LHCN-M2 (cell line): ENCODE measurements at regions not wholly inside any gene's neighbourhood (a gene's known extent, or its start where the extent isn't known, plus 50 kb on each side); places are given as distances from the start of the nearest gene placed in this dataset.

Source experiments
- DNase-seq: peaks from one replicate; pipeline ENCODE4 v3.0.0-alpha.2; 2012; ENCODE audit warnings: low read depth

GRCh38 chr2:76320716-76321115, 610.0 kb upstream of the GCFC2 start:
- DNase-seq = no peak

- DNase-seq = no peak
Measured at GRCh38 chr2:76318848-76319360, 608.2 kb upstream of the GCFC2 start.

GRCh38 chr2:76316691-76317090, 606.0 kb upstream of the GCFC2 start:
- DNase-seq = no peak

- no peak for DNase-seq
Measured at GRCh38 chr2:76314271-76315020, 603.7 kb upstream of the GCFC2 start.

- no peak for DNase-seq
Measured at GRCh38 chr2:76312236-76312635, 601.5 kb upstream of the GCFC2 start.

GRCh38 chr2:76311728-76312127, 601.0 kb upstream of the GCFC2 start:
- no peak for DNase-seq

GRCh38 chr2:76310894-76311633, 600.3 kb upstream of the GCFC2 start:
- no peak for DNase-seq

- DNase-seq = no peak
Measured at GRCh38 chr2:76307495-76307894, 596.8 kb upstream of the GCFC2 start.

- DNase-seq = no peak
Measured at GRCh38 chr2:76298041-76298440, 587.3 kb upstream of the GCFC2 start.

- DNase-seq = no peak
Measured at GRCh38 chr2:76296438-76296837, 585.7 kb upstream of the GCFC2 start.

GRCh38 chr2:76295762-76296161, 585.0 kb upstream of the GCFC2 start:
- no peak for DNase-seq

GRCh38 chr2:76288598-76288997, 577.9 kb upstream of the GCFC2 start:
- DNase-seq = no peak

- no peak for DNase-seq
Measured at GRCh38 chr2:76288146-76288545, 577.4 kb upstream of the GCFC2 start.

- no peak for DNase-seq
Measured at GRCh38 chr2:76283350-76283749, 572.6 kb upstream of the GCFC2 start.

GRCh38 chr2:76281156-76281841, 570.6 kb upstream of the GCFC2 start:
- no peak for DNase-seq

GRCh38 chr2:76280686-76281085, 570.0 kb upstream of the GCFC2 start:
- DNase-seq = no peak

GRCh38 chr2:76279142-76279541, 568.4 kb upstream of the GCFC2 start:
- DNase-seq = no peak

GRCh38 chr2:76275788-76276187, 565.1 kb upstream of the GCFC2 start:
- no peak for DNase-seq

GRCh38 chr2:76274676-76275075, 564.0 kb upstream of the GCFC2 start:
- DNase-seq = no peak

- no peak for DNase-seq
Measured at GRCh38 chr2:76274160-76274559, 563.4 kb upstream of the GCFC2 start.

GRCh38 chr2:76270096-76270710, 559.5 kb upstream of the GCFC2 start:
- no peak for DNase-seq
